ENCODE measurements at regions not wholly inside any gene's neighbourhood (a gene's known extent, or its start where the extent isn't known, plus 50 kb on each side); places are given as distances from the start of the nearest gene placed in this dataset.

DNA sequence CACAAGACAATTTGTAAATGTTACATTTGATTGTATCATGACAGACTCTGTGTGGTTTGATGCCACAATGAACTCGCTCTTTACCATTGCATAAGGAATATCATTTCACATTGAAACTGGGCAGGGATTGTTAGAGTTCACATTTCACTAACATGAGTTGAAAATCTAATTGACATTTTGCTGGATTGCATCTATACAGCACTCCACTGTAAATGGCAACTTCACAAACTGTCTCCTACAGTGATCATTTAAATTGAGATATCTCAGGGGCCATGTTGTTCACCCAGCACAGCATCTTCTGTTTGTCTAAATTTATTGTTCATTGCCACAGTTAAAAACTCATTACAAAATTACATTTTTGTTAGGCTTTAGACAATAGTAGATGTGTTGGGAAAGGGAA is 499.4 kb downstream of the GBE1 start:
- TF ChIP-seq, protein P1, sequence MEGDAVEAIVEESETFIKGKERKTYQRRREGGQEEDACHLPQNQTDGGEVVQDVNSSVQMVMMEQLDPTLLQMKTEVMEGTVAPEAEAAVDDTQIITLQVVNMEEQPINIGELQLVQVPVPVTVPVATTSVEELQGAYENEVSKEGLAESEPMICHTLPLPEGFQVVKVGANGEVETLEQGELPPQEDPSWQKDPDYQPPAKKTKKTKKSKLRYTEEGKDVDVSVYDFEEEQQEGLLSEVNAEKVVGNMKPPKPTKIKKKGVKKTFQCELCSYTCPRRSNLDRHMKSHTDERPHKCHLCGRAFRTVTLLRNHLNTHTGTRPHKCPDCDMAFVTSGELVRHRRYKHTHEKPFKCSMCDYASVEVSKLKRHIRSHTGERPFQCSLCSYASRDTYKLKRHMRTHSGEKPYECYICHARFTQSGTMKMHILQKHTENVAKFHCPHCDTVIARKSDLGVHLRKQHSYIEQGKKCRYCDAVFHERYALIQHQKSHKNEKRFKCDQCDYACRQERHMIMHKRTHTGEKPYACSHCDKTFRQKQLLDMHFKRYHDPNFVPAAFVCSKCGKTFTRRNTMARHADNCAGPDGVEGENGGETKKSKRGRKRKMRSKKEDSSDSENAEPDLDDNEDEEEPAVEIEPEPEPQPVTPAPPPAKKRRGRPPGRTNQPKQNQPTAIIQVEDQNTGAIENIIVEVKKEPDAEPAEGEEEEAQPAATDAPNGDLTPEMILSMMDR (IDR thresholded peaks at IDR 0.05): no peak
- TF ChIP-seq POLR2AphosphoS5 (IDR thresholded peaks at IDR 0.05) (no peak), POLR2A (IDR thresholded peaks at IDR 0.05; ENCODE audit: low read depth) (no peak), EP300 (IDR thresholded peaks at IDR 0.05) (no peak)

All from esophagus muscularis mucosa (tissue), 4 donors.